HG03354 (cell line): ENCODE measurements at regions not wholly inside any gene's neighbourhood (a gene's known extent, or its start where the extent isn't known, plus 50 kb on each side); places are given as distances from the start of the nearest gene placed in this dataset.
"Not testable (repeated sequence)": the region's sequence is repeated elsewhere in the genome, so short reads cannot be mapped to it uniquely, and the experiment has no call there.

Experiments
- ATAC-seq: cut with Tn5 transposase; IDR thresholded peaks from one replicate; pipeline ENCODE4 v1.9.1; 2021; ENCODE audit warnings: mild to moderate bottlenecking; ENCODE audit not compliant: unreplicated experiment, poor library complexity, severe bottlenecking

- not testable (repeated sequence) for ATAC-seq
Observed at GRCh38 chr6:16876852-16877251, 115.6 kb upstream of the ATXN1 start.

GRCh38 chr6:16876201-16876600 lies 114.9 kb upstream of the ATXN1 start:
- ATAC-seq = no peak

DNA sequence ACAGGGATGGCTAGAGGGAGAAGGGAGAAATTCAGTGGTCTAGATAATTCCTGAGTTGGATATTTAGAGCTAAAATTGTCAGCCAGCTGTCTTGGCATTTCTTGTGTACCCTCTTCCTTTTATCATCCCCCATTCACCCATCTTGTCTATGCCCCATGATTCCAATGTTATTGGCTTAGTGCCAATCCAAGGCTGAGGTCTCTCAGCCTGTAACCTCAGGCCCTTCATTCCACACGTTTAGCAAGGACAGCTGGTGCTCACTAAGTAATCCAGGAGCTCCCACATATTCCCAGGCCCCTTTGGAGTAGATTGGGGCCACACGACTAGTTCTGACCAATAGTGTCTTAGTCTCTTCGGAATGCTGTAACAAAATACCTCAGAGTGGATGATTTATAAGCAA lies 112.4 kb upstream of the ATXN1 start:
- no peak for ATAC-seq

DNA sequence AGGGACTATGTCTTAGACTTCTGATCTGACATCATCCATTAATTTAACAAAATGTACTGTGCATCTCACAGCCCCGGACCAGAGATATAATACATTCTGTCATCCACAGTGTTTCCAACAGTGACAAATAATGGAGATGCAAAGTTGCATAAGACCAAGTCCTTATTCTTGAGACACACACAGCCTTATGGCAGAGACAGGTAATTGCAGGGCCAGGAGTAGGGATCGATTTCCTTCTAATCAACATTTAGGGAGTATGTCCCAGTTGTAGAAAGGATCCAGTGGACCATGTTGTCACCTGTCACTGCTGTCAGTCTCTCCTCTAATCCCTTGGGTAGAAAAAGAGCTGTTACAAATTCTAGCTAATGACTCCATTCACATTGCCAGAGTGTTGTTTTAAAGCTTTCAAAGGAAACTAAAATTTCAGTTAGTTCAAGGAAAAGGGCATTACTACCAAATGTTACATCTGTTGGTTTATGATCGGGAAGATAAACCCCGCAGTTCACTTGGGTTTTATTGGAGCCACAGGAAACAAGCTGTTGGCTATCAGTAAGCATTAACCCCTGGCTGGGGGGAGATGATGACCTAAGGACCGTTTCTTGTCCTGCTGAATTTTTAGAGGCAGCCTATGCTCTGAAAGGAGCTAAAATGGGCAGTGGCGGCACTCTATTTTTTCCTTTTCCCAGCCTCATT lies 111.4 kb upstream of the ATXN1 start:
- ATAC-seq = no peak

GRCh38 chr6:16871047-16871446 lies 109.8 kb upstream of the ATXN1 start:
- ATAC-seq = no peak

GRCh38 chr6:16868968-16869367 lies 107.7 kb upstream of the ATXN1 start:
- ATAC-seq = no peak

DNA sequence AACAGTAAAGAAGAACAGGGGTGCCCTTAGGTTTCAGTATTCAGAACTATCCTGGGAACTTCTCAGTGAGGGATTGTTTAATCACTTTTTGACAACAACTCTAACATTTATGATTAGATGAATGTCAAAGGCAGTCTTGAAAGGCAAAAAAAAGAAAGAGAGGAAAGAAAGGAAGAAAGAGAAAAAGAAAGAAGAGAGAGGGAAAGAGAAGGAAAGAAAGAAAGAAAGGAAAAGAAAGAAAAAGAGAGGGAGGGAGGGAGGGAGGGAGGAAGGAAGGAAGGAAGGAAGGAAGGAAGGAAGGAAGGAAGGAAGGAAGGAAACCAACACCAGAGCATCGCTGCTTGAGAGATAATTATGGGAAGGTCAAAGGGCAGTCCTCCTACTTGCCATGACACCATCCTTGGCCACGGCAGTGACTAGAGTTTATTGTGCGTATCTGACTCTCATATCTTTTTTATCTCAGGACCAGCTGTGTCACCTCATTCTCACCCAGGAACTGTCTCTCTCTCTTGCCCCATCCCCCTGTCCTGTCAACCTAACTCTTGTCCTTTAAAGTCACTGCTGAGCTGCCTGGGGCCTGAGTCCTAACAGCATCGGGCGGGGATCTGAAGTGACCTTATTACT lies 96.8 kb upstream of the ATXN1 start:
- no peak for ATAC-seq

DNA sequence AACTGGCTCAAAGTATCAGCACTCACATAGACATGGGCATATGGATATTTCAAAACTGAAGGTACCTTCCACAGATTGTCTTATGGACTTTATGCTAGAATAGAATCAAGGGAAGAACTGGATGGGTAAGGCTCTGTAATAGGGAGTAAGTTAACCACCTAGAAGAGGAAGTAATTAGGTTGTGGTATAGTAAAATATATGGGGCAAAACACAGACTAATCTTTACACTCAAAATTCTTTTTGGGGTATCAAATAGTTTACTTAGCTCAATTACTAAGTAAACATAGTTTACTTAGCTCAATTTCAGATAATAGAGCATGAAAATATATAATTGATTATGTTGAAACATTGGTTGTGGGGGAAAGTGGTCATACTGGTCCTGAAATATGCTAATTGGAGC lies 94.2 kb upstream of the ATXN1 start:
- ATAC-seq = peak; percentile 58

- ATAC-seq = peak; percentile 84
Observed at GRCh38 chr6:16854986-16855385, 93.7 kb upstream of the ATXN1 start.

GRCh38 chr6:16852671-16853070 lies 91.4 kb upstream of the ATXN1 start:
- ATAC-seq = no peak

GRCh38 chr6:16851758-16852157 lies 90.5 kb upstream of the ATXN1 start:
- ATAC-seq = no peak

- ATAC-seq = no peak
Observed at GRCh38 chr6:16851044-16851540, 89.8 kb upstream of the ATXN1 start.

GRCh38 chr6:16850681-16851026 lies 89.4 kb upstream of the ATXN1 start:
- ATAC-seq = no peak

DNA sequence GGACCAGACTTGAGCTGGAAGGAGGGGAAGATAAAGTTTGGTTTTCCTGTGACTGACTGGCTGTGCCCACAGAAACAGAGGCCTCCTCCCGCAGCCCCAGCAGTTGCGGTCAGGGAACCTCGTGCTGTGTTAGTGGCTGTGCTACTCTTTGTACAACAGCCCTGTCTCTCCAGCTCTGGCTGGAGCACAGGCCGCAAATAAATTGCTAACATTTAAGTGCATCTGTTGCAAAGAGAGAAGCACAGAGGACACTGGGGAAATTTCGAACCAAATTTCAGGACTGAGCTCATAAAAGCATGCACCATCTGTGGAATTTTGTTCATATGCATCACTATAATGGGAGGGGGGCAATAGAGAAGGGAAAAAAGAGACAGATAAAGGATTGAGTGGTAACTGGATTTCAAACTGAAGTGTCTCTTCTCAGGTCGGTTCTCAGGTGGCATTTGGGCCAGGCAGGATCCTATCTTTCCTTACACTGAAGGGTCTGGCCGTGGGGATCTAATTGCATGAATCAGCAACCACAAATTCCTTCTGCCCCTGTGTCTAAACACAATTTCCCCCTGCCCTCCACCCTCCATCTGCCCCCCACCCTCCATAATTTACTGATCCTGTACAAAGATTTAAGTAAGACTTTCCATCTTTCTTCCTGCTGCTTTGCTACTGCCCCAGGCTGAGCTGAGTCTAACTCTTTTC lies 88.9 kb upstream of the ATXN1 start:
- ATAC-seq = no peak

DNA sequence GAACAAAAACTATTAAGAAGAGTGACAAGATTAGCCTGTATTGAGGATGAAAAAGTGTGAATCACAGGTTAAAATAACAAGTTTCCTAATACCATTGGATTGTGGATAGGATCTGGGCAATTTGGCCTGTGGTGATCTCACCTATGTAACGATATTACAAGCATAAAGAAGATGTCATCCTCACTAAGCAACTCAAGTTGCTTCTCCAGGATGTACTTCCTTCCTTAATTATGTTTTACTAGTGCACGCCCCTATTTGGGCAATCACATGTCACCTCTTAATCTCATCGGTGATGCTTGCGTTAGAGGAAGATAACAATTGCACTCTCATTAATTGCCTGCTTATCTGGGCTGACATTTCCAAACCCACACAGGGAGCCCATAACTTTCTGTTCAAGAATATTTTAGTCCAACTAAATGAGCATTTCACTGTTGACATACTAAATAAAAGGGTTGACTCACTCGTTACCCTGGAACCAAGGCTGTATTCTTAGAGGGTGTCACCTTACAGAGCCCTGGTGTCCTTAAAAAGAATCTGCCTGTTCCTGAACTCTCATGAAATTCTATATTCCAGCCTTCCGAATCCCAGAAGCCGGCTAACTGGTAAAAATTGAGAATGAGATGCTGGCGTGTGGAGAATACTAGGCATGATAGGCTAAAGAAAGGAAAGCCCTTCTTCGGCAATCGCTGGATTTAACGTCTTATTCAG lies 88.2 kb upstream of the ATXN1 start:
- ATAC-seq = no peak

DNA sequence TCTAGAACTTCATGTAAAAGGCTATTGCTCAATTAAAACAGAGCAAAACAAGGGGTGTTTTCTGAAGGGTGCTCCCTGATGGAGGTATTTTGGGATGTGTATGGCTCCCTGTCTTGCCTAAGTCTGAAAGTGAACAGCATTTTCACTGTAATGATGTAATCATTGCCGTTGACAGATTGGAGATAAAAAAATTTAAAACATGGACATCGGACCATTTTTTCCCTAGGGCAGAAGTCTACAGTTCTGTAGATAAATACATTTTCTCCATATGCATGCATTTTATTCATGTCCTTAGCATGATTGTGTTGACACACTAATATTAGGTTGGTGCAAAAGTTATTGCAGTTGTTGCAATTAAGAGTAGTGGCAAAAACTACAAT lies 85.1 kb upstream of the ATXN1 start:
- ATAC-seq = no peak

GRCh38 chr6:16844183-16844582 lies 82.9 kb upstream of the ATXN1 start:
- ATAC-seq = no peak

- no peak for ATAC-seq
Observed at GRCh38 chr6:16842676-16843075, 81.4 kb upstream of the ATXN1 start.

- ATAC-seq = no peak
Observed at GRCh38 chr6:16841241-16841640, 80.0 kb upstream of the ATXN1 start.

DNA sequence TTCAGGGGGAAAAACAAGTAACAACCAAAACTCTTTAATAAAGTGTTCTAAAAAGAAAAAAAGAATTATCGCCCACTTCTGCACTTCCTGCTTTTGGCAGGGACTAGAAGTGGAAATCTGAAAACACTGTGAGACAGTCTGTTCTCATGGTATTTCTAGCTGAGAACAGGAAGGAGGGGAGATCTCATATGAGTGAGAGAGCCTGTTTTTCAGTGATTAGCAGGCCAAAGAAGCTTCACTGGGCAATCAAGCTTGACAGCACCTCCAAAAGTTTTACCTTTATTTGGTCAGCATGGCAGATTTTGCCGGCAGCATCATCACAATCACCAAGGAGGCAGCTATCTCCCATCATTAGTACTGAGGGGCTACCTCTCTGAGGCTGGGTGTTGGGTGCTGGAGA lies 79.5 kb upstream of the ATXN1 start:
- no peak for ATAC-seq

DNA sequence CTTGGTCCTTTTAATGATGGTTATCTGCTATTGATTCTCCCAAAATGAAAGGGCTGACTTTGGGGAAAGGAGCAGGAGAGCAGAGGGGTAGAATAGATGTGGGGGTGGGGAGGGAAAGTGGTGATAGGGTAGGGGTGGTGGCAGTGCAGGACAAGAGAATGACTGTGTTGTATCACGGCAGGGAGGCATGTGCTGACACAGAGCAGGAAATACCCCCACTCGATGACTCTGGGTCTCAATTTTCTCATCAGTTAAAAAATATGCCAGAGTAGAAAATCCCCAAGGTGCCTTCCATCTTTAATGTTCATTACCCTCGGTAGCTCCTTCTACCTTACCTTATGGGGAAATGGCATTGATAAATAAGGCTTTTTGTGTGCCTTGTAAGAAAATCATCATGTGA lies 79.0 kb upstream of the ATXN1 start:
- ATAC-seq = no peak
